H9 (cell line): ENCODE measurements at regions not wholly inside any gene's neighbourhood (a gene's known extent, or its start where the extent isn't known, plus 50 kb on each side); places are given as distances from the start of the nearest gene placed in this dataset.

Experiments used
- DNase-seq: peaks from one replicate; pipeline ENCODE4 v3.0.0-alpha.2; 2017
- H2AFZ ChIP-seq: one replicate; pipeline ENCODE4 v1.6.1; 2013; ENCODE audit warnings: mild to moderate bottlenecking, low read length, control low read depth, moderate library complexity
- H2AK5ac ChIP-seq: 2 replicates; pipeline ENCODE4 v1.6.1; 2013; ENCODE audit warnings: low read length, control low read depth, mixed read lengths; ENCODE audit not compliant: insufficient read length
- H2BK120ac ChIP-seq: one replicate; pipeline ENCODE4 v1.6.1; 2013; ENCODE audit warnings: low read depth, mild to moderate bottlenecking, low read length, control low read depth, inconsistent platforms; ENCODE audit not compliant: poor library complexity, severe bottlenecking
- H2BK12ac ChIP-seq: 2 replicates; pipeline ENCODE4 v1.6.1; 2013; ENCODE audit warnings: low read length, control low read depth, mixed read lengths, low read depth; ENCODE audit not compliant: insufficient read length
- H2BK15ac ChIP-seq: 2 replicates; pipeline ENCODE4 v1.6.1; 2013; ENCODE audit warnings: low read depth, low read length, control low read depth
- H2BK20ac ChIP-seq: one replicate; pipeline ENCODE4 v1.6.1; 2013; ENCODE audit warnings: low read depth, mild to moderate bottlenecking, low read length, control low read depth, inconsistent platforms; ENCODE audit not compliant: poor library complexity, severe bottlenecking
- H2BK5ac ChIP-seq: 2 replicates; pipeline ENCODE4 v1.6.1; 2013; ENCODE audit warnings: low read length, control low read depth, mixed read lengths; ENCODE audit not compliant: insufficient read length
- H3K14ac ChIP-seq: 2 replicates; pipeline ENCODE4 v1.6.1; 2013; ENCODE audit warnings: low read length, control low read depth; ENCODE audit not compliant: insufficient read depth
- H3K18ac ChIP-seq: 2 replicates; pipeline ENCODE4 v1.6.1; 2013; ENCODE audit warnings: low read depth, mild to moderate bottlenecking, mixed read lengths, low read length, control low read depth; ENCODE audit not compliant: insufficient read length
- H3K23ac ChIP-seq: 2 replicates; pipeline ENCODE4 v1.6.1; 2013; ENCODE audit warnings: low read length, control low read depth, mixed read lengths, low read depth; ENCODE audit not compliant: insufficient read length
- H3K23me2 ChIP-seq: 2 replicates; pipeline ENCODE4 v1.6.1; 2013; ENCODE audit warnings: low read depth, mild to moderate bottlenecking, mixed read lengths, low read length, control low read depth; ENCODE audit not compliant: insufficient read length, poor library complexity, severe bottlenecking
- H3K27ac ChIP-seq: 2 replicates; pipeline ENCODE4 v1.5.1; 2013; ENCODE audit warnings: low read length, control low read depth, mixed read lengths, low read depth; ENCODE audit not compliant: insufficient read length
- H3K27me3 ChIP-seq: 2 replicates; pipeline ENCODE4 v1.6.1; 2013; ENCODE audit warnings: low read length, control low read depth, inconsistent platforms; ENCODE audit not compliant: insufficient read depth
- H3K4ac ChIP-seq: 2 replicates; pipeline ENCODE4 v1.6.1; 2013; ENCODE audit warnings: low read depth, mild to moderate bottlenecking, control low read depth, inconsistent platforms, low read length, moderate library complexity
- H3K4me1 ChIP-seq: 2 replicates; pipeline ENCODE4 v1.6.1; 2013; ENCODE audit warnings: low read length, control low read depth, inconsistent platforms; ENCODE audit not compliant: insufficient read depth
- H3K4me2 ChIP-seq: 2 replicates; pipeline ENCODE4 v1.6.1; 2013; ENCODE audit warnings: low read length, control low read depth, mixed read lengths; ENCODE audit not compliant: insufficient read length, insufficient read depth
- H3K56ac ChIP-seq: 2 replicates; pipeline ENCODE4 v1.6.1; 2013; ENCODE audit warnings: low read depth, mild to moderate bottlenecking, mixed read lengths, low read length, control low read depth; ENCODE audit not compliant: insufficient read length
- H3K79me1 ChIP-seq: 2 replicates; pipeline ENCODE4 v1.6.1; 2013; ENCODE audit warnings: low read depth, mild to moderate bottlenecking, moderate library complexity, low read length, control low read depth, inconsistent platforms; ENCODE audit not compliant: insufficient read depth, poor library complexity, severe bottlenecking
- H3K79me2 ChIP-seq: 2 replicates; pipeline ENCODE4 v1.6.1; 2013; ENCODE audit warnings: low read length, control low read depth, inconsistent platforms; ENCODE audit not compliant: insufficient read depth
- H3K9ac ChIP-seq: 2 replicates; pipeline ENCODE4 v1.6.1; 2013; ENCODE audit warnings: low read length, control low read depth, mixed read lengths; ENCODE audit not compliant: insufficient read length; ENCODE audit errors: extremely low read depth
- H3K9me3 ChIP-seq: one replicate; pipeline ENCODE4 v1.6.1; 2013; ENCODE audit warnings: low read depth, low read length, inconsistent platforms; ENCODE audit not compliant: control insufficient read depth
- H3T11ph ChIP-seq: one replicate; pipeline ENCODE4 v1.6.1; 2013; ENCODE audit warnings: mild to moderate bottlenecking, low read length, control low read depth, inconsistent platforms
- H4K20me1 ChIP-seq: one replicate; pipeline ENCODE4 v1.6.1; 2013; ENCODE audit not compliant: control insufficient read depth, insufficient read length, insufficient read depth
- H4K5ac ChIP-seq: 2 replicates; pipeline ENCODE4 v1.6.1; 2013; ENCODE audit warnings: low read depth, mild to moderate bottlenecking, mixed read lengths, low read length, control low read depth; ENCODE audit not compliant: insufficient read length
- H4K8ac ChIP-seq: replicated peaks from 2 replicates; pipeline ENCODE4 v1.6.1; 2013; ENCODE audit warnings: low read length, control low read depth, mixed read lengths, low read depth; ENCODE audit not compliant: insufficient read length
- H4K91ac ChIP-seq: 2 replicates; pipeline ENCODE4 v1.6.1; 2013; ENCODE audit warnings: low read depth, mild to moderate bottlenecking, moderate library complexity, mixed read lengths, low read length, control low read depth; ENCODE audit not compliant: insufficient read length
- H3K27ac Mint-ChIP-seq, 3 experiments: 2 replicates in 2 of 3; 3 replicates in 1 of 3; pipeline ENCODE4 v1.8.0; 2020 to 2021; ENCODE audit warnings: mixed read lengths in 3 of 3, mild to moderate bottlenecking in 1 of 3, moderate library complexity in 1 of 3
- H3K27me3 Mint-ChIP-seq: 2 replicates; pipeline ENCODE4 v1.8.0; 2021; ENCODE audit warnings: low read depth, mild to moderate bottlenecking, moderate library complexity, mixed read lengths
- H3K36me3 Mint-ChIP-seq, 3 experiments: 2 replicates in 2 of 3; 3 replicates in 1 of 3; pipeline ENCODE4 v1.8.0; 2020 to 2021; ENCODE audit warnings: low read depth in 3 of 3, mixed read lengths in 3 of 3; ENCODE audit not compliant: insufficient read depth in 1 of 3
- H3K4me1 Mint-ChIP-seq, 2 experiments: 2 replicates each; pipeline ENCODE4 v1.8.0; 2020; ENCODE audit warnings: mixed read lengths in 2 of 2
- H3K4me3 Mint-ChIP-seq, 2 experiments: 2 replicates in 1 of 2; 3 replicates in 1 of 2; pipeline ENCODE4 v1.8.0; 2020 to 2021; ENCODE audit warnings: mild to moderate bottlenecking in 2 of 2, mixed read lengths in 2 of 2, moderate library complexity in 1 of 2
- H3K9me3 Mint-ChIP-seq, 2 experiments: 2 replicates in 1 of 2; 3 replicates in 1 of 2; pipeline ENCODE4 v1.8.0; 2020; ENCODE audit warnings: mild to moderate bottlenecking in 2 of 2, mixed read lengths in 2 of 2, moderate library complexity in 1 of 2
- WGBS: extraction: QIAGEN DNeasy Blood & Tissue Kit; methylation state at CpG from one replicate; pipeline ENCODE4 v1.1.7; 2013; ENCODE audit warnings: missing lambda C conversion rate, low lambda C conversion rate, mixed read lengths; ENCODE audit not compliant: insufficient read length; ENCODE audit errors: extremely low coverage; 5-methylcytosine and 5-hydroxymethylcytosine counted together
- TF ChIP-seq, protein P1 (sequence below): fragments of 200-600 bp; sonication (generic); conservative IDR thresholded peaks from 3 replicates; pipeline ENCODE4 v1.8.0; 2021; ENCODE audit warnings: antibody characterized with exemption, mild to moderate bottlenecking

DNA sequence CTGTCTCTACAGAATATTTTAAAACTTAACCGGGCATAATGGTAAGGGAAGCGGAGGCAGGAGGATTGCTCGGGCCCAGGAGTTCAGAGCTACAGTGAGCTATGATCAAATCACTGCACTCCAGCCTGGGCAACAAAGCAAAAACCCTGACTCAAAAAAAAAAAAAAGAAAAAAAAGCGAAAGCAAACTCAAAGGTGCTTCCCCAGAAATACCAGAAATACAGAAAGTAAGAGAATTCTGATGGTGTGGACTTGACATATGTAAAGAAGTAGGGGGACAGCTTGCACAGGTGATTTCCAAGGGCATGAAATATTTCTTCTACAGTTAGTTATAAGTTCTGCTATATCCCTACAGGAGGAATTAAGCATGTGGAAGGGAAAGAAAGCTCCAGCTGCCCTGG, 69.7 kb upstream of the APBB1IP start:
- no peak overlapping the region for H2BK20ac ChIP-seq
- TF ChIP-seq, protein P1, sequence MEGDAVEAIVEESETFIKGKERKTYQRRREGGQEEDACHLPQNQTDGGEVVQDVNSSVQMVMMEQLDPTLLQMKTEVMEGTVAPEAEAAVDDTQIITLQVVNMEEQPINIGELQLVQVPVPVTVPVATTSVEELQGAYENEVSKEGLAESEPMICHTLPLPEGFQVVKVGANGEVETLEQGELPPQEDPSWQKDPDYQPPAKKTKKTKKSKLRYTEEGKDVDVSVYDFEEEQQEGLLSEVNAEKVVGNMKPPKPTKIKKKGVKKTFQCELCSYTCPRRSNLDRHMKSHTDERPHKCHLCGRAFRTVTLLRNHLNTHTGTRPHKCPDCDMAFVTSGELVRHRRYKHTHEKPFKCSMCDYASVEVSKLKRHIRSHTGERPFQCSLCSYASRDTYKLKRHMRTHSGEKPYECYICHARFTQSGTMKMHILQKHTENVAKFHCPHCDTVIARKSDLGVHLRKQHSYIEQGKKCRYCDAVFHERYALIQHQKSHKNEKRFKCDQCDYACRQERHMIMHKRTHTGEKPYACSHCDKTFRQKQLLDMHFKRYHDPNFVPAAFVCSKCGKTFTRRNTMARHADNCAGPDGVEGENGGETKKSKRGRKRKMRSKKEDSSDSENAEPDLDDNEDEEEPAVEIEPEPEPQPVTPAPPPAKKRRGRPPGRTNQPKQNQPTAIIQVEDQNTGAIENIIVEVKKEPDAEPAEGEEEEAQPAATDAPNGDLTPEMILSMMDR, result no peak
- H2BK12ac ChIP-seq, result no peak overlapping the region
- Mint-ChIP-seq H3K4me1 (no peaks in the 10 kb centered on the region), H3K9me3 (0 out of 5 replicates have a peak, but pooled peaks cover 0 to 2% of the 10 kb centered on the region in 2 experiments), H3K36me3 (no peaks in the 10 kb centered on the region), H3K27ac (no peak overlapping the region), H3K27me3 (peaks cover 6% of the 10 kb centered on the region), H3K4me3 (no peak overlapping the region)
- no peak overlapping the region for H3T11ph ChIP-seq
- no peak overlapping the region for H3K4ac ChIP-seq
- H3K18ac ChIP-seq, result no peak overlapping the region
- no peak overlapping the region for H3K23ac ChIP-seq
- H3K23me2 ChIP-seq, result no peaks in the 10 kb centered on the region
- no peaks in the 10 kb centered on the region for H3K79me2 ChIP-seq
- H3K9me3 ChIP-seq, result no peaks in the 10 kb centered on the region
- no peak for DNase-seq
- H3K79me1 ChIP-seq, result no peaks in the 10 kb centered on the region
- no peak overlapping the region for H2BK120ac ChIP-seq
- H4K8ac ChIP-seq, result no peak overlapping the region
- H2AFZ ChIP-seq, result no peak overlapping the region
- H3K27ac ChIP-seq, result no peak overlapping the region
- H3K56ac ChIP-seq, result no peak overlapping the region
- no peaks in the 10 kb centered on the region for H3K4me1 ChIP-seq
- no peaks in the 10 kb centered on the region for H3K27me3 ChIP-seq
- no peak overlapping the region for H3K9ac ChIP-seq
- no peak overlapping the region for H2BK15ac ChIP-seq
- WGBS, result no CpG with 5 or more reads among the region's 4 CpGs
- no peak overlapping the region for H2AK5ac ChIP-seq
- H2BK5ac ChIP-seq, result no peak overlapping the region
- H4K91ac ChIP-seq, result no peak overlapping the region
- H4K20me1 ChIP-seq, result no peaks in the 10 kb centered on the region
- no peak overlapping the region for H3K14ac ChIP-seq
- no peak overlapping the region for H4K5ac ChIP-seq
- H3K4me2 ChIP-seq, result no peak overlapping the region
